IMR-90 (cell line): ENCODE measurements at regions not wholly inside any gene's neighbourhood (a gene's known extent, or its start where the extent isn't known, plus 50 kb on each side); places are given as distances from the start of the nearest gene placed in this dataset.

ENCODE experiments used
- MAFK ChIP-seq: IDR thresholded peaks from 2 replicates; pipeline ENCODE4 v1.6.1; 2012; ENCODE audit warnings: low read depth, low read length, improper control_type of control experiment
- POLR2A ChIP-seq: IDR thresholded peaks from 2 replicates; pipeline ENCODE4 v1.6.1; 2012; ENCODE audit warnings: mild to moderate bottlenecking, low read depth, low read length
- RAD21 ChIP-seq: IDR thresholded peaks from 2 replicates; pipeline ENCODE4 v1.6.1; 2012; ENCODE audit warnings: low read length, improper control_type of control experiment
- RCOR1 ChIP-seq: IDR thresholded peaks from 2 replicates; pipeline ENCODE4 v1.6.1; 2012; ENCODE audit warnings: mild to moderate bottlenecking, low read length, improper control_type of control experiment; ENCODE audit not compliant: insufficient replicate concordance
- RFX5 ChIP-seq: IDR thresholded peaks from 2 replicates; pipeline ENCODE4 v1.8.0; 2012; ENCODE audit warnings: low read depth, mild to moderate bottlenecking, low read length, moderate library complexity
- SMC3 ChIP-seq: fragments of 150-350 bp; IDR thresholded peaks from 2 replicates; pipeline ENCODE4 v1.6.1; 2016; ENCODE audit warnings: low read depth, mild to moderate bottlenecking, antibody characterized with exemption, low read length, moderate library complexity
- TF ChIP-seq, protein P1 (sequence below): conservative IDR thresholded peaks from 2 replicates; pipeline ENCODE4 v1.5.1; 2012; ENCODE audit warnings: mild to moderate bottlenecking, low read depth, low read length, improper control_type of control experiment
- TF ChIP-seq, protein P2 (sequence below): fragments of 150-350 bp; IDR thresholded peaks from 2 replicates; pipeline ENCODE4 v1.6.1; 2017; ENCODE audit warnings: mild to moderate bottlenecking, antibody characterized with exemption, low read length, low read depth

DNA sequence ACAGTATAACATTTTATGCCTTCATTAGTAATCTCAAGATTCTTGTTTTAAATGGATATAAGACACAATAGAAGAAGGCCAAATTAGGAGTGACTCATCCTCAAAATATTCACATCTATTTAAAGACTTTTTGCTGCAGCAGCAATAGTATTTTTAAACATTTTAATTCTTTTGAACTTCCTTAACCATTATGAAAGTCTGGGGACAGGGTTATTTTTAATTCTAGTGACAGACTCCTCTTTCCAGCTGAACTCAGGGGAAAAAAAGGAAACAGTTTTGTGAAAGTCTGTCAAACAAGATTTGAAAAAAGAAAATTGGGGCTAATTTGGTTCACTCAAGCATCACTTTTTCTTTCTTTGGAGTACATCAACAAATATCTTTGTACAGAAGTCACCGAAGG, 541.8 kb downstream of the NUP35 start:
- TF ChIP-seq SMC3: no peak
- TF ChIP-seq, protein P1, sequence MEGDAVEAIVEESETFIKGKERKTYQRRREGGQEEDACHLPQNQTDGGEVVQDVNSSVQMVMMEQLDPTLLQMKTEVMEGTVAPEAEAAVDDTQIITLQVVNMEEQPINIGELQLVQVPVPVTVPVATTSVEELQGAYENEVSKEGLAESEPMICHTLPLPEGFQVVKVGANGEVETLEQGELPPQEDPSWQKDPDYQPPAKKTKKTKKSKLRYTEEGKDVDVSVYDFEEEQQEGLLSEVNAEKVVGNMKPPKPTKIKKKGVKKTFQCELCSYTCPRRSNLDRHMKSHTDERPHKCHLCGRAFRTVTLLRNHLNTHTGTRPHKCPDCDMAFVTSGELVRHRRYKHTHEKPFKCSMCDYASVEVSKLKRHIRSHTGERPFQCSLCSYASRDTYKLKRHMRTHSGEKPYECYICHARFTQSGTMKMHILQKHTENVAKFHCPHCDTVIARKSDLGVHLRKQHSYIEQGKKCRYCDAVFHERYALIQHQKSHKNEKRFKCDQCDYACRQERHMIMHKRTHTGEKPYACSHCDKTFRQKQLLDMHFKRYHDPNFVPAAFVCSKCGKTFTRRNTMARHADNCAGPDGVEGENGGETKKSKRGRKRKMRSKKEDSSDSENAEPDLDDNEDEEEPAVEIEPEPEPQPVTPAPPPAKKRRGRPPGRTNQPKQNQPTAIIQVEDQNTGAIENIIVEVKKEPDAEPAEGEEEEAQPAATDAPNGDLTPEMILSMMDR: no peak
- no peak for TF ChIP-seq POLR2A
- no peak for TF ChIP-seq RCOR1
- no peak for TF ChIP-seq RAD21
- TF ChIP-seq, protein P2, sequence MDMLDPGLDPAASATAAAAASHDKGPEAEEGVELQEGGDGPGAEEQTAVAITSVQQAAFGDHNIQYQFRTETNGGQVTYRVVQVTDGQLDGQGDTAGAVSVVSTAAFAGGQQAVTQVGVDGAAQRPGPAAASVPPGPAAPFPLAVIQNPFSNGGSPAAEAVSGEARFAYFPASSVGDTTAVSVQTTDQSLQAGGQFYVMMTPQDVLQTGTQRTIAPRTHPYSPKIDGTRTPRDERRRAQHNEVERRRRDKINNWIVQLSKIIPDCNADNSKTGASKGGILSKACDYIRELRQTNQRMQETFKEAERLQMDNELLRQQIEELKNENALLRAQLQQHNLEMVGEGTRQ: no peak
- no peak for TF ChIP-seq MAFK
- no peak for TF ChIP-seq RFX5
